Eye (tissue), 1 donor: ENCODE measurements at regions not wholly inside any gene's neighbourhood (a gene's known extent, or its start where the extent isn't known, plus 50 kb on each side); places are given as distances from the start of the nearest gene placed in this dataset.

Experiments used
- DNase-seq: peaks from one replicate; pipeline ENCODE4 v3.0.0-alpha.2; 2015

DNA sequence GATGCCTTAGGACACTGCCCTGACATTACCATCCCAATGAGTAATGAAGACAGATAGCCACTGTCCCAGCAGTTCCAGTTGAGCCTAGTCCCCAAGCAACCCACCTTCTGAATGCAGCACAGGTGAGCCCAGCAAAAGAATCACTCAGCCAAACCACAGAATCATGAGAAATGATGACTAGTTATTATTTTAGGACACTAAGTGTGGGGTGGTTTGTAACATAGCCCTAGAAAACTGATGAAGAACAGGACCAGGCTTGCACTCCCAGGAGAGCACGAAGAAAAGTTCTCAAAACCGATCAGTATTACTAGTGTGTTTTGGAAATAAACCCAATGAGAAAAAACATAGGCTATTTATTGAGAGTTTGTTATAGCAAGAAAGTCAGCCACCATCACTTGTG is 129.6 kb upstream of the CNTN6 start:
- DNase-seq, result no peak

- no peak for DNase-seq
Observed at GRCh38 chr3:963755-964154, 129.1 kb upstream of the CNTN6 start.

DNA sequence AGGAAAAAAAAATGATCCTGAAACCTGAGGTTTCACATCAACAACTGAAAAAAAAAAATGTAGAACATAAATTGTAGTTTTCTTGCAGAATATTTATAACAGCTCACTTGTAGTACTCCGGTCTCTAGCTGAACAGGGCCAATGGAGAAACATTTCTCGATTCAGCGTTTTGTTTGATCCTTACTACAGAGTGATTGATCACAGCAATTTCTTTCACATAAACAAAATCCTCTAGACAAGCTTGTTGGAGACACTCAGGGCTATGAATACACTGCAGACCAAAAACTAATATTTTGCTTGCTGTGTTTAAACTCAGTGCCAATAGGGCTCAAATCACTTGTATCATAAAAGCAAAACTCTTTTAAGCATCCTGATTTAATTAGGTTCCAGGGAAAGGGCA is 127.0 kb upstream of the CNTN6 start:
- no peak for DNase-seq

GRCh38 chr3:966341-966740 is 126.5 kb upstream of the CNTN6 start:
- no peak for DNase-seq

GRCh38 chr3:973340-973739 is 119.5 kb upstream of the CNTN6 start:
- no peak for DNase-seq

DNA sequence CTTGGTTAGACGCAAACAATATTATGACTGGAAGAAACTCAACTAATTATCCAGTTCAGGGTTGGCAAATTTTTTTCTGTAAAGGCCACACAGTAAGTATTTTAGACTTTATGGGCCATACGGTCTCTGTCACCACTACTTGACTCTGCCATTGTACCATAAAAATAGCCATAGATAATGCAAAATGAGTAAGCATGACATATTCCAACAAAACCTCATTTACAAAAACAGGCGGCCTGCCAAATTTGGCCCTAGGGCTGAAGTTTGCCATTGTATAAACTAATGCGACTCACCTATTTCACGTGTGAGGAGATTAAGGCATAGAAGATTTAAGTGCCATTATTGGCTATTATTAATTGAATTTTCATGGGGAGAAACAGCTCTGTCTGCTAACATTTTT is 116.8 kb upstream of the CNTN6 start:
- no peak for DNase-seq

DNA sequence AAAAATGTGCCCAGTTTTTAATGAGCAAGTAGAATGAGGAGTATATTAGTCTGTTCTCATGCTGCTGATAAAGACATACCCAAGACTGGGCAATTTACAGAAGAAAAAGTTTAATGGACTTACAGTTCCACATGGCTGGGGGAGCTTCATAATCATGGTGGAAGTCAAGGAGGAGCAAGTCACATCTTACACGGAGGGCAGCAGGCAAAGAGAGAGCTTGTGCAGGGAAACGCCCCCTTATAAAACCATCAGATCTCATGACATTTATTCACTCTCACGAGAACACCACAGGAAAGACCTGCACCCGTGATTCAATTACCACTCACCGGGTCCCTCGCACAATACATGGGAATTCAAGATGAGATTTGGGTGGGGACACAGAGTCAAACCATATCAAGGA is 111.7 kb upstream of the CNTN6 start:
- no peak for DNase-seq

DNA sequence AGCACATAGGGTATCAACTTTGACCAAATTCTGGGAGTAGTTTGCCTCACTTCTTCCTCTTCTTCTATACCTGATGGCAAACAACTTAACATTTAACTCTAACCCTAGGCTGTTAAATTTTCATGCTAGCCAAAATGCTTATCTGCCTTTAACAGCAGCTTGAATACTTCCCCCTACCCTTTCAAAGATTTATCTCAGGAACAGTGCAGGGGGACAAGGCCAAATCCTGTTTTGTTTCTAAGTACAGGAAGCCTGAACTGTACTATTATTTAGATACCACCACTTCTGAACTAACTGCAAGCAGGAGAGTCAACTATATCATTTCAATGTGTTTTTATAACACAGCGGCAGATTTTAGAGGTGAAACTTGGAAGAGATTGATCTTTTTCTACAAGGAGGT is 104.0 kb upstream of the CNTN6 start:
- no peak for DNase-seq

- no peak for DNase-seq
Observed at GRCh38 chr3:992871-993270, 100.0 kb upstream of the CNTN6 start.

DNA sequence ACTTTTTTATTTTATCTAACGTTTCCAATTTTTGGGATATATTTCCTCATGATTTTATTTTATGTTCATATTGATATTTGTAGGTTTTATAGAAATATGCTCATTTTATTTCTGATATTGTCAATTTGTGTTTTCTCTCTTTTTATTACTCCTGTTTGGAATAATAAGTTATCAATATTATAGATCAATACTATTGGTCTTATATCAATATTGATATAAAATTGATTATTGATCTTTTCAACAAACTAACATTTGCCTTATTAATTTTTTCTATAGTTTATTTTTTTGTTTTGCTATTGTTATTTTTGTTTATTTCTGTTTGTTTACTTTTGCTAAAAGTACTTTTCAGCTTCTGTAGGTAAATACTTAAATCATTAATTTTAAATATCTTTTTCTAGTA is 90.8 kb upstream of the CNTN6 start:
- no peak for DNase-seq

GRCh38 chr3:1007866-1008265 is 85.0 kb upstream of the CNTN6 start:
- DNase-seq, result no peak

DNA sequence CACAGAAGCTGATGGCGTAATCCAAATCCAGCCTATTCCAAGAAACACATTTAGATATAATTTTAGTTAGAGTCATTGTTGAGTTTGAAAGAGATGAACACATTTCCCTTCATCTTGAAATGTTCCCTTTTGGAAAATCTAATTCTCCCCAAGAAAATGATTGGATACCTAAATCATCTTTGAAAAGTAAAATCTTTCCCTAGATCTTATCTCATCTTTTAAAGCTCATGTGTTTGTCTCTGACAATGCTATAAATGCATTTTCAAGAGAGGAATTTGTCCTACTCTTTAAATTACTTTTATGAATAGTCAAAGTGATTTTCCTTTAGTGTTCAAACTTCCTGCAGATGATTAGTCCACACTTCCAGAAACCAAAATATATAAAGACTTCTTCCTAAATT is 82.6 kb upstream of the CNTN6 start:
- no peak for DNase-seq

GRCh38 chr3:1015826-1016225 is 77.0 kb upstream of the CNTN6 start:
- no peak for DNase-seq

GRCh38 chr3:1017870-1018269 is 75.0 kb upstream of the CNTN6 start:
- no peak for DNase-seq

- no peak for DNase-seq
Observed at GRCh38 chr3:1019157-1019556, 73.7 kb upstream of the CNTN6 start.

DNA sequence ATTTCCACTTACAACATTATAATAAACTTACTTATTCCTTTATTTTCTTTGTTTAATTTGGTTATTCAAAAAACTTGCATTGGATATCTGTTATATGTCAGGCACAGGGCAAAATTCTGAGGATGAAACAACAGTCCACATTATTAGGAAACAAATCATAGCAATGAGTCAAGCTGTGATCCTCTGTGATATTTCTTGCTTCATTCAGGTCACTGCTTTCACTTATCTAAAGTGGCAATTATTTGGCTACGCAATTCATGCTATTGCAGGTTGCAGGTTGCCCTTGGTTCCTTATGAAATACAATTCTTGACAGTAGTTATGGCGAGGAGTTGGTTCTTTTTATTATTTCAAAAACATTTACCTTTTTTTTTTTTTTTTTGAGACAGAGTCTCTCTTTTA is 66.4 kb upstream of the CNTN6 start:
- no peak for DNase-seq

DNA sequence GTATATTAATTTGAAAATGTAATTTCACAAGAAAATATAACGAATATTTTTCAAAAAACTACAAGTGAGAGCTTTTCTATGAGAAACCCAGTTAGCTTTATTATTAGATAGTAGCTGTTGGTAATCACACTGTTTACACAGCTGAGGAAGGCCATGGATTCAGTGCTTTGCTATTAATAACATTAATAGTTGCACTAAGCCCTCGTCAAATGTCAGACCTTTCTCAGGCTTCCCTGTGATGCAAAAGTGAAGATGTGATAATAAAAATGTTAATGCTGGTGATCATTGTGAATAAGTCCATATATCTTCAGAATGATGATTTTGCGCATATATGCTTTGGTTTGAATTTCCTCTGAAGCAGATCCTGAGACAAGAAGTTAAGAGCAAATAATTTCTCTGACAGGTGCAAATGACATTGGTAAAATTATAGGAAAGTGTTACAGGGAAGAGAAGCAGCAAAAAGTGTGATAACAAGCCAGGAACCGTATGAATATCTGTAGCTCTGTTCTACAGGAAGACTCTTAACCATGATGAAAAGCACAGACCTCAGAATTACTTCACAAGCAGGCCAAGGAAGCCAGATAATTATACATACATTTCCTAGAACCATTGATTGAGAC is 56.5 kb upstream of the CNTN6 start:
- DNase-seq, result no peak

- DNase-seq, result no peak
Observed at GRCh38 chr3:1037631-1038030, 55.2 kb upstream of the CNTN6 start.
